ENCODE measurements at regions not wholly inside any gene's neighbourhood (a gene's known extent, or its start where the extent isn't known, plus 50 kb on each side); places are given as distances from the start of the nearest gene placed in this dataset.
"Not testable (repeated sequence)": the region's sequence is repeated elsewhere in the genome, so short reads cannot be mapped to it uniquely, and the experiment has no call there.

DNA sequence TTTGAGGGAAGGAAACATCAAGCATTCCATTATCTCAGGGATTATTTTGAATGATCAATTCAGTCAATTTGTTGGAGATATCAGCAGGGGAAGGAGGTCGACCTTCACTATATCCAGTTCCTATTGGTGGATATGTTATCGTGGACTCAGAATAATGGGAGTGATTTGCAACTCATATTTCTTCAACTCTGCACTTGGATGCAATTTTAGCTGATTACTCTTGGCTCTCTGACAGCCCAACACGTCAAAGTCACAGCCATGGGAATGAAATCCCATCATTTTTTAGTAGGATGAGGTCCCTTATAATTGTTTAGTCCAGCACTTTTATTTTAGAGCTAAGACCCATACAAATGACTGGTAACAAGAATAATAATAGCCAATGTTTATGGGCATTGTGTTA, 371.8 kb upstream of the RPS23 start:
- DNase-seq (ENCODE audit: low read depth) = no peak

- DNase-seq (ENCODE audit: low read depth) = no peak
Measured at GRCh38 chr5:82644766-82645165, 366.6 kb upstream of the RPS23 start.

DNA sequence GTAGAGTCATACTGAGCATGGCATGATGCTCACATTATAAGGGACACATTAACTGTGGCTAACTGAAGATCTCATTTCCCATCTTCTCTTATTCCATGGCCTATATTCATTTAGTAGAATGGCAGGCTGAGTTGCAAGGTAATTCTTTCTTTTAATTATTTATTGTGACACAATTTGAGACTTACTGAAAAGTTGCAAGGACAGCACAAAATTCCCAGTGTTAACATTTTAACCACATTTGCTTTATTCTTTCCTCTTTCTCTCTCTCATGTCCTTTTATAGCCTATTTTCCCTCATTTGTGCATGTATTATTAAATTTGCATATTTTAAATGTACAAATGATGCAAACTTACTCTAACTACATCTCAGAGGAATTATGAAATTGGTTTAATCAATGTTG, 366.1 kb upstream of the RPS23 start:
- no peak for DNase-seq (ENCODE audit: low read depth)

GRCh38 chr5:82642313-82642712, 364.2 kb upstream of the RPS23 start:
- no peak for DNase-seq (ENCODE audit: low read depth)

DNA sequence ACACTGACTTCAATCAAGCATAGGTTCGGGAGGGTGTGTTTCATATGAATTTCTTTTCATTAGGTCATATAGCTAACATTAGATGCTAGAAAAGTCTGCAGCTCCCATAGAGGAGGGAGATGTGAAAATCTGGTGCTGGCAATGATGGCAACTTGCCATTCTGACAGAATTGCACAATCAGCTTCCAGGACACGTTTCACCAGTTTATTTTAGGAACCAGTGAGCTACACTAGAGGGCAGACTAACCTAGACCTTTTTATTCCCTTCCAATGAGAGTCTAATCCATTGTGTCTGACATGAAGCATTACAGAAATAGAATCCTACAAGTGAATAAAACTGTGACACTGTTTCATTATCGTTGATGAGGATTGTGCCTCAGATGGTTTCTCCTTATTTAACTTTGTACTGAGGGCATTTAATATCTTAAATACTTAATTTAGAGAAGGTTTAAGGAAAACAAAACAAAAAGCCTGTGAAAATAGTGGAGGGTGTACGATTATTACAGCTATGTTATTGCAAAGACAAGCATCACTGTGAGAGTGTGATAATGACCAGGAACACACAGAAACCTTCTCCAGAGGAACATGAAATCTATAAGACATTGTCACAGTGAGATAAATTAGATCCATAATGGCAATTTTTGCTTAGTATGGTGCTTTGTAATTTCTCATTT, 363.3 kb upstream of the RPS23 start:
- no peak for DNase-seq (ENCODE audit: low read depth)

- no peak for DNase-seq (ENCODE audit: low read depth)
Measured at GRCh38 chr5:82640916-82641315, 362.8 kb upstream of the RPS23 start.

DNA sequence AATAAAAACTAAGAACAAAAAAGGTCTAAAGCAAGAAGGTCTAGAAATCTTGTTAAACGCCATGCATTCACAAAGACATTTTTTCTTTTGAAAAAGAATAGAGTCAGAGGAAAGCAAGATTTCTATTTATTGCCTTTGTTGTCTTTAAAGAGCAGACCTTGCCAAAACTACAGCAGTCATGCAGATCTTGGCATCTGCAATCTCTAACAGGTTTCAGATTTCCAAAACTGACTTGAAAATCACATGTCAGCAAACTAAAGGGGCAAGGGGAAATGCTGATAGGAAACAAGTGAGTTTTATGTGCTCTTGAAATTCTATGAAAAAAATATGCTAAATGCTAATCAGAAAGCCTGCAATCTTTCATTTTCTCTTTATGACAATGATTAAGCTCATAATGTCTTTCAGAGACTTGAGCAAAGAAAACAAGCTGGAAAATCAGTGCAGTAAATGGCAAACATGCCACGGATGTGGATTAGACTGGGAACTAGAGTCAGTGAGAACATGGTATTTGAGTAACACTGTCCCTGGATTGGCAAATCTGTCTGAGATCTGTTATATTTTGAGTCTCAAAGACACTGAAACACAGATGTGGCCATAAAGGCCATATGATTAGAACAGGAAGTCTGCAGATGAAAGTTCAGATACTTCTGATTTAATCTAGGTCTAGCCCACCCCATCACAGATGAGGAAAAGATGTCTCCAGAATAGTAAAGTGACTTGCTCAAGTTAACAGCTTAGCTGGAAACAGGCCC, 361.4 kb upstream of the RPS23 start:
- DNase-seq (ENCODE audit: low read depth) = no peak

DNA sequence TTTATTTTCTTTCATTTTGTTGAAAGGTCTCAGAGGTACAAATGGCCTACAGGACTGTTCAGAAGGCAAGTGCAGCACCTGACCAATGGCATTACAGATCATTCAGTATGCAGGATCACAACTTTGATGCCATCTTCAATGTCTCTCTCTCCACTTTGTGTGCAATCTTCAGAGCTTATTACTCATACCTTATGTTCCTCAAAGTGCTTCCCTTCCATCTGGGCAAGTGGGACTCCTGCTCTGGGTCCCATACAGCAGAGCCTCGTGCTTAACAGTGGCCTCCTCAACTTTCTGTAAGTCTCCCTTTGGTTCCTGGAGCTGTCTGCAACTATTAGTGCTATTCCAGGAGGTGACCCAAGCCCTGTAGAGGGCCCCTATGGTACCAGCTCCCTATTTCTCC, 358.4 kb upstream of the RPS23 start:
- no peak for DNase-seq (ENCODE audit: low read depth)

GRCh38 chr5:82635561-82636288, 357.6 kb upstream of the RPS23 start:
- no peak for DNase-seq (ENCODE audit: low read depth)

DNA sequence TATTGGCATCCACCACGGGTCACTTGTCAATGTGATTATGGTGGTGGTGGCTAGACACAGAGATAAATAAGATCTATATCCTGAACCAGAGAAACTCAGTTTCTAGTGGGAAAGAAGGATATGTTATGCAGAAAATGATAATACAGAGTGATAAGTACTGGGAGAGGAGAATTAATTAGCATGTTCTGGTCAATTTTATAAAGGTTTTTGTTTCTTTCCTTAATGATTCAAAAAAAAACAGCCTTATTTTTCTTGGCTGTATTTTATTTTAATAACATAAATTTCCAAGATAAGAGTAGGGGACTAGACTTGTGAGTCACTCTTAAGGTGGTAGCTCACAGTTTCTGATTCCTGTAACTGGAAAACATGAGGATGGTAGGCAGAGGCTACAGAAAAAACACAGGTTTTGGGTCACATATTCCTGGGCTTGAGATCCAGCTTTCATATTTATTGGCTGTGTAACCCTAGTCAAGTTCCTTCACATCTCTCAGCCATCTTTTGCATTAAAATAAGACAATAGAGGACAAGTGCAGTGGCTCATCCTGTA, 350.3 kb upstream of the RPS23 start:
- DNase-seq (ENCODE audit: low read depth) = no peak

DNA sequence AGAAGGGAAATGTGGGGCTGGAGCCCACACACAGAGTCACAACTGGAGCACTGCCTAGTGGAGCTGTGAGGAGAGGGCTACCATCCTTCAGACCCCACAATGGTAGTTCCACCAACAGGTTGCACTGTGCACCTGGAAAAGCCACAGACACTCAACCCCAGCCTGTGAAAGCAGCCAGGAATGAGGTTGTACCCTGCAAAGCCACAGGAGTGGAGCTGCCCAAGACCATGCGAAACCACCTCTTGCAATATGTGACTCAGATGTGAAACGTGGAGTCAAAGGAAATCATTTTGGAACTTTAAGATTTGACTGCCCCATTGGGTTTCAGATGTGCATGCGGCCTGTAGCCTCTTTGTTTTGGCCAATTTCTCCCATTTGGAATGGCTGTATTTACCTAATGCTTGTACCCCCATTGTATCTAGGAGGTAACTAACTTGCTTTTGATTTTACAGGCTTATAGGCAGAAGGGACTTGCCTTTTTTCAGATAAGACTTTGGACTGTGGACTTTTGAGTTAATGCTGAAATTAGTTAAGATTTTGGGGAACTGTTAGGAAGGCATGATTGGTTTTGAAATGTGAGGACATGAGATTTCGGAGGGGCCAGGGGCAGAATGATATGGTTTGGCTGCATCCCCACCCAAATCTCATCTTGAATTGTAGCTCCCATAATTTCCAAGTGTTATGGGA, 348.9 kb upstream of the RPS23 start:
- not testable (repeated sequence) for DNase-seq (ENCODE audit: low read depth)

GRCh38 chr5:82626012-82626411, 347.9 kb upstream of the RPS23 start:
- DNase-seq (ENCODE audit: low read depth) = not testable (repeated sequence)

- DNase-seq (ENCODE audit: low read depth) = no peak
Measured at GRCh38 chr5:82624062-82624461, 345.9 kb upstream of the RPS23 start.

DNA sequence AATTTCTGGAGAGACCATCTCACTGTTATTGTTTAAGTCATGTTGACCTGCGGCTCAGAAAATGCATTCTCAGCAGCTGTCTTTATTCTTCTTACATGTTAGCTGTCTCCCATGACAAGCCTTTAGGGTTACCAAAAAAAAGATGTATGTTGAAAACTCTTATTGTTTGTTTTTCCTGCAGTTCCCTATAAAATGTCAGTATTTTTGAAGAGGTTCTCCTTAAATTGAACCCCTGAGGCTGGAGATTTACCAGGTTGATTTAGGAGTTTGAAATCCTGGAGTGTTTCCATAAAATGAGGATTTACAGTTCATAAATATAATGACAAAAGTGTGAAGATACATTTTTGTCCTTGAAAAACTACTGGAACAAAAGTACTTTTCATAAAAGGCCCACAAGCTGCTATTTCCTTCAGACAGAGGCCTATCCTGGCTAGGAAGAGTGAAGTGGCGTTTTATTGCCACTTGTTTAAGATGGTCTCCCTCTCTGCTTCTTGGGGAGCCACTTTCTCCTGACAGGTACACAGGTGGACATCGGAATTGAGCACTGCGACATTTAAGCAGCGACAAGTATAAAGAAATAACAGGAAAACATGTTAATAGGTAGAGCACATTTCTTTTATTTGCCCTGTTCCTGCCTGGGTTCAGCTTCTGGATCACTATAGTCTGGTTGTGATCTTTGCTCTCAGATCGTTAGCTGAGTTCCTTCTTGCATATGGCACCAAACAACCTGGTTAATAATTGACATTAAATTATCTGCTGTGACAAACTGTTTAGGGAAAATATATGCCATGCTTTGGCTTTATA, 344.8 kb upstream of the RPS23 start:
- no peak for DNase-seq (ENCODE audit: low read depth)

GRCh38 chr5:82622205-82622604, 344.1 kb upstream of the RPS23 start:
- DNase-seq (ENCODE audit: low read depth) = no peak

DNA sequence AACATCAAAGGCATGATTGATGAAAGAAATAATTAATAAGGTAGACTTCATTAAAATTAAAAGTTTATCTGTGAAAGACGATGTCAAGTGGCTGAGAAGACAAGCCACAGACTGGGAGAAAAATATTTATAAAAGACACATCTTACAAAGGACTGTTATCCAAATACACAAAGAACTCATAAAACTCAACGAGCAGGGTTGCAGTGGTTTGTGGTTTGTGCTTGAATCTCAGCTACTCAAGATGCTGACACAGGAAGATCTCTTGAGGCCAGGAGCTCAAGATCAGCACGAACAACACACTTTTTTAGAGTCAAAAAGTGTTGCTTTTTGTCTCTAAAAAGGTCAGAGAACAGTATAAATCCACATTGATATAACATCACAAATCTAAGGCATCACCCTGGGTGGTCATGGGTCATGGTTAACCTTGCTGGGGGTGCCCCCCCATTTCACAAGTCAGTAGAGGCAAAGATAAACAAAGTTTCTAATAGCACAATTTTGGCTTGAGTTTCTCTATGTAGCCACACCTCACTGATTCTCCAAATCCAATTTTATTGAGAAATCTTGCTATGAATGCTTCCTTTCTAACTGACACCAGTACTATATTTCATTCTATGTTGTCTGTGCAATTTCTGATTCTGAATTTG, 342.9 kb upstream of the RPS23 start:
- no peak for DNase-seq (ENCODE audit: low read depth)

- DNase-seq (ENCODE audit: low read depth) = no peak
Measured at GRCh38 chr5:82619097-82619496, 340.9 kb upstream of the RPS23 start.

DNA sequence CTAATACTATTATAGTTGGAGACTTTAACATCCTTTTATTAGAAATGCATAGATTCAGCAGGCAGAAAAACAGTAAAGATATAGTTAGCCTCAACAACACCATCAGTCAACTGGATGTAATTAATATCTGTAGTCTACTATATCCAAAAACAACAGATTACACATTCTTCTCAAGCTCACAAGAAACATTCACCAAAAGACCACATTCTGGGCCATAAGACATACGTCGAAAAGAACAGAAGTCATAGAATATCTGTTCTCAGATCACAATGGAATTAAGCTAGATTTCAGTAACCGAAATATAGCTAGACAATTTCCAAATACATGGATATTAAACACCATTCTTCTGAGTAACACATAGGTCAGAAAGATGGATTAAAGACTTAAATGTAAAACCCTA, 336.6 kb upstream of the RPS23 start:
- DNase-seq (ENCODE audit: low read depth) = no peak

- DNase-seq (ENCODE audit: low read depth) = no peak
Measured at GRCh38 chr5:82613891-82614290, 335.7 kb upstream of the RPS23 start.

DNA sequence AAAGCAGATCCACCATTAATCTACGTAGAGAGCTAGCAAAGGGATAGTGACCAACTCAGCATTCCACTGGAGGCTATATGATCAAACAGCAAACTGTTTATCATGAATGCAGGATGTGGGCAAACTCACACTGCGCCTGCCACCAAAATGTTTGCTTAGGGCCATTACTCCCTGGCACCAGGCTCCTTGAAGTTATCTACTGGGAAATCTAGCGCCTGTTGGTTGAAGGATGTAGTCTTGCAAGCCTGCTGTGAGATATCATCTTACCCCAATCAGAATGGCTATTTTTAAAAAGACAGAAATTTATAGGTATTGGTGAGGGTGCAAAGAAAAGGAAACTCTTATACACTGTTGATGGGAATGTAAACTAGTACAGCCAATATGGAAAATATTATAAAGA, 332.5 kb upstream of the RPS23 start:
- no peak for DNase-seq (ENCODE audit: low read depth)

- no peak for DNase-seq (ENCODE audit: low read depth)
Measured at GRCh38 chr5:82605441-82605973, 327.4 kb upstream of the RPS23 start.

Measured in activated gamma-delta T cell treated with anti-CD3 and anti-CD28 coated beads, Interleukin-2, amount 50 U/mL, for 16 hours (primary cell).